Stimulated activated CD4-positive, alpha-beta T cell treated with anti-CD3 and anti-CD28 coated beads, Interleukin-4, amount 100 ng/mL, for 1 hour (primary cell): ENCODE measurements at regions not wholly inside any gene's neighbourhood (a gene's known extent, or its start where the extent isn't known, plus 50 kb on each side); places are given as distances from the start of the nearest gene placed in this dataset.
"Not testable (repeated sequence)": the region's sequence is repeated elsewhere in the genome, so short reads cannot be mapped to it uniquely, and the experiment has no call there.

Experiments used
- DNase-seq: peaks from one replicate; pipeline ENCODE4 v3.0.0-alpha.2; 2020

DNA sequence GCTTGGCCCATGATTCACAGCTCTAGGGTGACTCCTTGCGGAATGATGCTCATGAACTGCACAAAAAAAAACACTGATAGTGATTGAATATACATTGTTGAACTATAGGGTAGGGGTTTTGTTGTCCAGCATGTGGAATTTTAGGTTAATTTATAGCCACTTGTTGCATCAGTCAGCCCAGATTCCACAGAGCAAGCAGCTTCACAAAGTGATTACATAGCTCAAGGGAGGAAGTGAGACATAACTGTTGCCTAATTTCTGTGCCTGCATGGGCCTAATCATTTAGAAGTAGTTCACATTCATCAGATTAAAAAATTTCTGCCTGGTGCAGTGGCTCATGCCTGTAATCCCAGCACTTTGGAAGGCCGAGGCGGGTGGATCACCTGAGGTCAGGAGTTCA is 142.2 kb upstream of the ZNF722 start:
- not testable (repeated sequence) for DNase-seq

DNA sequence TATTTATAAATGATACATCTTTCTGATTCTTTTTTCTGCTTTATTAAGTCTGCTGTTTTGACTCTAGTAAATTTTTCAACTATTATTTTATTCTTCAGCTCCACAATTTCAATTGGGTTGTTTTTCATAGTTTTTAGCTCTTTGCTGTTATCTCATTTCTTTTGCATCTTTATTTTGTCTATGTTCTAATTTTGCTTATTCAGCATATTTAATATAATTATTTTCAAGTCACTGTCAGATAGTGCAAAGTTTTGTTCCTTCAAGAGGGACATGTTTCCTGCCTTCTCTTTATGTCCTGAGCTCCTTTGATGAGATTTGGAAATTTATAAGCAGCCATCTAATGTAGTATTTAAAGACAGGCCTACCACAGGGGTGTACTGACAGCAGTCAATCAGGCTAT is 131.5 kb upstream of the ZNF722 start:
- DNase-seq: no peak

- DNase-seq: not testable (repeated sequence)
Measured at GRCh38 chr7:63874242-63874641, 124.4 kb upstream of the ZNF722 start.

GRCh38 chr7:63876707-63877322 is 121.8 kb upstream of the ZNF722 start:
- no peak for DNase-seq

GRCh38 chr7:63887031-63887430 is 111.6 kb upstream of the ZNF722 start:
- DNase-seq: no peak

- peak; percentile 77 for DNase-seq
Measured at GRCh38 chr7:63899691-63900393, 98.8 kb upstream of the ZNF722 start.

DNA sequence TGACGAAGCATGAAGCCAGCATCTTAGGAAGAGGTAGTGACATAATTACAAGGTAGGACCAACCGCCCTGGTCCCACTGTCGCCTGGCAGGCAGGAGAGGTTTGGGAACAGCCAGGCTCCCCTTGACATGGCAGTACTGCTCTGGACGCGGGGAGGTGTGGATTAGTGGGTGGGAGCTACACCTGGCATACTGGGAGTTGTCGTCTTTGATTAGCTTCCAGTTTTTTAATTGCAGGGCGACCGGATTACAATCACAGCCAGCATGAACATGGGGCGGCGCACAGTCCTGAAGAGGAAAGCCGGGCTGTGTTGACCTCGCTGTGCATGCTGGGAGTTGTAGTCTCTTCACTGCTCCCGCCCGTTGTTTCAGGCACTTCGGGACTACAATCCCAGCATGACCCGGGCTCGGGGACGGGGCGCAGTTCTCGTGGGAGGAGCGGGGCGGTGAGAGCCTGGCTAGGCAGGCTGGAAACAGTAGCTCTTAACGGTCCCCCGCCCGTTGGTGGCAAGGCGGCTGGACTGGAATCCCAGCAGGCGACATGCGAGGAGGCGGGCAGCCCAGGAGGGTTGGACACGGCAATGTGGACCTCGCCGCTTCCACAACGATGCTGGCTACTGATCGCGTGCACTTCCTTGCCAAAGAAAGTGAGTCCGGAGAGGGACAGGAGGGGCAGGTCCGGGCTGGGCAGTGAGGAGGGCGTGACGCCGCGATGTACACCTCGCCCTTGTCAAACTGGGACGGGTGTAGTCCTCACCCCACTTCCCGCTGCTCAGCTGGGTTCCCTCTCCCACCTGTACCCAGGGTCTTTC is 98.0 kb upstream of the ZNF722 start:
- peak; percentile 87 for DNase-seq

- not testable (repeated sequence) for DNase-seq
Measured at GRCh38 chr7:63901204-63901506, 97.5 kb upstream of the ZNF722 start.

DNA sequence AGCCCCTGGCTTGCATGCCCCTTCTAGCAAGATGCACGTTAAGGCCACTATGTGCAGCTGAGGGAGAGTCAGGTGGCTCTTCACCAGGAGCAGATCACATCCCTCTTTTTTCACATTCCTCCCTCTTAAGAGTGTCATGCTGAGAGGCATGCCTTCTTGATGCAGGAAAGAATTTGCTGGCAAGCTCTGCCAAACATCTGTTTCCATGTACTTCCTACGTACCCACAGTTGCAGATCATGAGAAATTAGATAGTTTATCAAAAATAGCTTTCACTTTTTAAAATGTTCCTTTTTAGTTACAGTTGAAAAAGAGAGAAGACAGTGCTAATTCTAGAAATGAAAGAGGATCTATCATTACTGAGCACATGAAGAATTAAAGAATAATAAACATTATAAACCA is 79.7 kb upstream of the ZNF722 start:
- DNase-seq: no peak

- no peak for DNase-seq
Measured at GRCh38 chr7:63925262-63925625, 73.4 kb upstream of the ZNF722 start.

- peak; percentile 88 for DNase-seq
Measured at GRCh38 chr7:63925626-63926460, 72.8 kb upstream of the ZNF722 start.

DNA sequence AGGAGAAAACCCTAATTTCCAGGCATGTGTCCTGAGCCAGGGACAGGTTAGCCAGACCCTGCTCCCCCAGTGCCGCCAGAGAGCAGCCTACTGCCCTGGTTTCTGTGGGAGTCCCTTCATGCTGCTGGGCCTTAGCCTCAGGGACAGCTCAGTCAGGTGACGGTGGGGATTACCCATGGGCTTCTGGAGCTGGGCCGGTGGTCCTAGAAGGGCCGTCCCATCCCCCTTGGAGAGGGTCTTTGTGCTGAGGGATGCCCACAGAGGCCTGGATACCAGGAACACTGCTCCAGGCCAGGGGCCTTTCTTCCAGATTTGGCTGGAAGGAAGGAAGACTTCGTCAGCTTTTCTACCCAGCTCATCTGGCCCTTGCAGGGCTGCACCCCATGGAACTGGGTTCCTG is 71.4 kb upstream of the ZNF722 start:
- no peak for DNase-seq

- DNase-seq: no peak
Measured at GRCh38 chr7:63931057-63931600, 67.5 kb upstream of the ZNF722 start.

DNA sequence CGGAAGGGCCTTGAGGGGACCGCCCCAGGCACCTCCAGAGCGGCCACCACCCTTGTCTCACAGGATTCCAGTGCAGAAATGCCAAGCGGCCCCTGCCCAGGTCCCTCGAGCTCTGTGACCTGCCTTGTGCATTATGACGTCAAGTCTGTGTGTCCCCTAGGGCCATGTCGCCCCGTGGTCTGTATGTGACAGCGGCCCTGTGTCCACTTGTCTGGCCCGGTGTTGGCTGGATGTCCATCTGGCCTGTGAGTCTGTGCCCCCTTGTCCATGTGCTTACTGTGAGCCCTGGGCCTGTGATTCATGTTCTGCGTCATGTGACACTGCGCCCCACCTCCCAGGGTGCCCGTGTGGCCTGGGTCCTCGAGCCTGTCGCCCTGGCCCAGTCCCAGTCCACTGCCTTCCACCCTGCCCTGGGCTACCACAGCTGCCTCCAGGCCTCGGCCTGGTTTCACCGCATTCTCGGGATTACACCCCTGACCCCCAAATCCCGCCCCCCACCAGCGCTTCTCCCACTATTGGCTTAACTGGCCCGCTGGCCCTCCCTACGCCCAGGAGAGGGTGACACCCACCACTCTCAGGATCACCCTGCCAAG is 66.6 kb upstream of the ZNF722 start:
- no peak for DNase-seq
